B cell (primary cell): ENCODE measurements at regions not wholly inside any gene's neighbourhood (a gene's known extent, or its start where the extent isn't known, plus 50 kb on each side); places are given as distances from the start of the nearest gene placed in this dataset.

ENCODE experiments used
- CTCF ChIP-seq: fragments of 200-600 bp; IDR thresholded peaks from one replicate; pipeline ENCODE4 v1.8.0; 2022; ENCODE audit warnings: antibody characterized with exemption, mild to moderate bottlenecking
- EZH2 ChIP-seq: IDR thresholded peaks from 2 replicates; pipeline ENCODE4 v1.6.1; 2012; ENCODE audit warnings: borderline replicate concordance, low read depth, mild to moderate bottlenecking, moderate library complexity, low read length; ENCODE audit not compliant: insufficient read depth, poor library complexity, severe bottlenecking

DNA sequence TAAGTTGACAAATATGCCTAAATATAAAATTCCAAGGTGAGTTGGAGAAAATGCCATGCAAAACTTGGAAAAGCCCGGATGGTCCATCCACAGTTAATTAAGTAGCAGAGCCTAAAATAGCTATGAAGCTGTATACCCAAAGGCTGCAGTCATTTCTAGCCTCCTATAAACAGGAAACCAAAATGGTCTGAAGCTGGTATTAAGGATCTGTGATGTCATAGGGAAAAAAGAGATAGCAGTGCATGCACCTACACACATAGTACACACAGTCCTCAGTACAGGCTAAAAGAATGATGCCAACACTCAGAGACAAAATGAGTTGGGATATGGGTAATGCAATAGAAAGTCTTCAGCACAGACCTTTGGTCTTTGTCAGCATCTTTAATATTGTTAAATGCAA, 736.9 kb downstream of the EFNB2 start:
- TF ChIP-seq CTCF (no peak), EZH2 (no peak)
